ENCODE measurements at regions not wholly inside any gene's neighbourhood (a gene's known extent, or its start where the extent isn't known, plus 50 kb on each side); places are given as distances from the start of the nearest gene placed in this dataset.

- no peak for DNase-seq
- Mint-ChIP-seq H3K27ac (no peak overlapping the region), H3K4me1 (ENCODE audit: low read depth) (no peaks in the 10 kb centered on the region), H3K9me3 (peaks cover 12% of the 10 kb centered on the region), H3K4me3 (no peak overlapping the region), H3K27me3 (ENCODE audit: insufficient read depth) (no peaks in the 10 kb centered on the region), H3K36me3 (ENCODE audit: low read depth) (no peaks in the 10 kb centered on the region)
- no peak for TF ChIP-seq CTCF (IDR thresholded peaks at IDR 0.05)
Measured at GRCh38 chr1:57772580-57773195, 348.8 kb upstream of the DAB1 start.

GRCh38 chr1:57770772-57771171, 346.9 kb upstream of the DAB1 start:
- H3K4me1 Mint-ChIP-seq (ENCODE audit: low read depth), result no peaks in the 10 kb centered on the region
- peaks cover 31% of the 10 kb centered on the region for H3K9me3 Mint-ChIP-seq
- H3K36me3 Mint-ChIP-seq (ENCODE audit: low read depth), result no peaks in the 10 kb centered on the region
- peak; percentile 39 for TF ChIP-seq CTCF (IDR thresholded peaks at IDR 0.05)
- DNase-seq, result no peak
- H3K27me3 Mint-ChIP-seq (ENCODE audit: insufficient read depth), result no peaks in the 10 kb centered on the region
- no peak overlapping the region for H3K27ac Mint-ChIP-seq
- no peak overlapping the region for H3K4me3 Mint-ChIP-seq

GRCh38 chr1:57770236-57770635, 346.4 kb upstream of the DAB1 start:
- Mint-ChIP-seq H3K27me3 (ENCODE audit: insufficient read depth) (no peaks in the 10 kb centered on the region), H3K4me1 (ENCODE audit: low read depth) (no peaks in the 10 kb centered on the region), H3K36me3 (ENCODE audit: low read depth) (no peaks in the 10 kb centered on the region), H3K27ac (no peak overlapping the region), H3K9me3 (peaks cover 32% of the 10 kb centered on the region), H3K4me3 (no peak overlapping the region)
- TF ChIP-seq CTCF (IDR thresholded peaks at IDR 0.05), result no peak
- DNase-seq, result no peak

GRCh38 chr1:57761628-57762027, 337.8 kb upstream of the DAB1 start:
- H3K36me3 Mint-ChIP-seq (ENCODE audit: low read depth), result no peaks in the 10 kb centered on the region
- H3K4me3 Mint-ChIP-seq, result no peak overlapping the region
- no peaks in the 10 kb centered on the region for H3K4me1 Mint-ChIP-seq (ENCODE audit: low read depth)
- peaks cover 34% of the 10 kb centered on the region for H3K9me3 Mint-ChIP-seq
- DNase-seq, result no peak
- no peaks in the 10 kb centered on the region for H3K27me3 Mint-ChIP-seq (ENCODE audit: insufficient read depth)
- H3K27ac Mint-ChIP-seq, result no peak overlapping the region
- TF ChIP-seq CTCF (IDR thresholded peaks at IDR 0.05), result no peak

GRCh38 chr1:57752843-57753242, 329.0 kb upstream of the DAB1 start:
- H3K9me3 Mint-ChIP-seq, result peaks cover 49% of the 10 kb centered on the region
- no peaks in the 10 kb centered on the region; the same call in none of the 2 replicates for H3K27me3 Mint-ChIP-seq (ENCODE audit: insufficient read depth)
- no peaks in the 10 kb centered on the region for H3K4me1 Mint-ChIP-seq (ENCODE audit: low read depth)
- H3K27ac Mint-ChIP-seq, result no peak overlapping the region
- no peak overlapping the region for H3K4me3 Mint-ChIP-seq
- TF ChIP-seq CTCF (IDR thresholded peaks at IDR 0.05), result no peak
- no peaks in the 10 kb centered on the region for H3K36me3 Mint-ChIP-seq (ENCODE audit: low read depth)
- no peak for DNase-seq

- no peak for DNase-seq
- Mint-ChIP-seq H3K36me3 (ENCODE audit: low read depth) (no peaks in the 10 kb centered on the region), H3K9me3 (peaks cover 50% of the 10 kb centered on the region), H3K4me3 (no peak overlapping the region), H3K27ac (no peak overlapping the region), H3K4me1 (ENCODE audit: low read depth) (no peaks in the 10 kb centered on the region), H3K27me3 (ENCODE audit: insufficient read depth) (no peaks in the 10 kb centered on the region; the same call in none of the 2 replicates)
- TF ChIP-seq CTCF (IDR thresholded peaks at IDR 0.05), result no peak
Measured at GRCh38 chr1:57748719-57749118, 324.9 kb upstream of the DAB1 start.

Data from HFFc6 (cell line).